Inflammatory macrophage treated with lipopolysaccharide for 4 hours (primary cell): ENCODE measurements at regions not wholly inside any gene's neighbourhood (a gene's known extent, or its start where the extent isn't known, plus 50 kb on each side); places are given as distances from the start of the nearest gene placed in this dataset.

Experiments used
- DNase-seq: peaks from one replicate; pipeline ENCODE4 v3.0.0-alpha.2; 2020

GRCh38 chr9:20291201-20291600 is 331.1 kb downstream of the MLLT3 start:
- no peak for DNase-seq

- no peak for DNase-seq
Observed at GRCh38 chr9:20290257-20290656, 332.0 kb downstream of the MLLT3 start.

GRCh38 chr9:20289423-20290010 is 332.8 kb downstream of the MLLT3 start:
- no peak for DNase-seq

- no peak for DNase-seq
Observed at GRCh38 chr9:20286969-20287368, 335.3 kb downstream of the MLLT3 start.

GRCh38 chr9:20286154-20286700 is 336.1 kb downstream of the MLLT3 start:
- DNase-seq, result no peak

GRCh38 chr9:20284601-20285289 is 337.6 kb downstream of the MLLT3 start:
- no peak for DNase-seq

- no peak for DNase-seq
Observed at GRCh38 chr9:20280330-20280729, 342.0 kb downstream of the MLLT3 start.

GRCh38 chr9:20276762-20277161 is 345.5 kb downstream of the MLLT3 start:
- DNase-seq, result no peak

- DNase-seq, result no peak
Observed at GRCh38 chr9:20271723-20272122, 350.6 kb downstream of the MLLT3 start.

- DNase-seq, result no peak
Observed at GRCh38 chr9:20271096-20271495, 351.2 kb downstream of the MLLT3 start.

- no peak for DNase-seq
Observed at GRCh38 chr9:20270161-20270560, 352.1 kb downstream of the MLLT3 start.

GRCh38 chr9:20269620-20270019 is 352.7 kb downstream of the MLLT3 start:
- DNase-seq, result no peak

- no peak for DNase-seq
Observed at GRCh38 chr9:20264896-20265295, 357.4 kb downstream of the MLLT3 start.

- no peak for DNase-seq
Observed at GRCh38 chr9:20262611-20263010, 359.7 kb downstream of the MLLT3 start.

- no peak for DNase-seq
Observed at GRCh38 chr9:20256284-20256948, 365.9 kb downstream of the MLLT3 start.

GRCh38 chr9:20255052-20255451 is 367.2 kb downstream of the MLLT3 start:
- no peak for DNase-seq

GRCh38 chr9:20253635-20254034 is 368.7 kb downstream of the MLLT3 start:
- no peak for DNase-seq

GRCh38 chr9:20252778-20253177 is 369.5 kb downstream of the MLLT3 start:
- DNase-seq, result no peak

- no peak for DNase-seq
Observed at GRCh38 chr9:20250791-20251190, 371.5 kb downstream of the MLLT3 start.

GRCh38 chr9:20244271-20244670 is 378.0 kb downstream of the MLLT3 start:
- no peak for DNase-seq

- DNase-seq, result no peak
Observed at GRCh38 chr9:20243841-20244240, 378.5 kb downstream of the MLLT3 start.

GRCh38 chr9:20242510-20243189 is 379.6 kb downstream of the MLLT3 start:
- no peak for DNase-seq

- no peak for DNase-seq
Observed at GRCh38 chr9:20240498-20240897, 381.8 kb downstream of the MLLT3 start.

GRCh38 chr9:20238921-20239320 is 383.4 kb downstream of the MLLT3 start:
- DNase-seq, result no peak
